ENCODE measurements at regions not wholly inside any gene's neighbourhood (a gene's known extent, or its start where the extent isn't known, plus 50 kb on each side); places are given as distances from the start of the nearest gene placed in this dataset.
"Not testable (repeated sequence)": the region's sequence is repeated elsewhere in the genome, so short reads cannot be mapped to it uniquely, and the experiment has no call there.

- TF ChIP-seq, protein P1, sequence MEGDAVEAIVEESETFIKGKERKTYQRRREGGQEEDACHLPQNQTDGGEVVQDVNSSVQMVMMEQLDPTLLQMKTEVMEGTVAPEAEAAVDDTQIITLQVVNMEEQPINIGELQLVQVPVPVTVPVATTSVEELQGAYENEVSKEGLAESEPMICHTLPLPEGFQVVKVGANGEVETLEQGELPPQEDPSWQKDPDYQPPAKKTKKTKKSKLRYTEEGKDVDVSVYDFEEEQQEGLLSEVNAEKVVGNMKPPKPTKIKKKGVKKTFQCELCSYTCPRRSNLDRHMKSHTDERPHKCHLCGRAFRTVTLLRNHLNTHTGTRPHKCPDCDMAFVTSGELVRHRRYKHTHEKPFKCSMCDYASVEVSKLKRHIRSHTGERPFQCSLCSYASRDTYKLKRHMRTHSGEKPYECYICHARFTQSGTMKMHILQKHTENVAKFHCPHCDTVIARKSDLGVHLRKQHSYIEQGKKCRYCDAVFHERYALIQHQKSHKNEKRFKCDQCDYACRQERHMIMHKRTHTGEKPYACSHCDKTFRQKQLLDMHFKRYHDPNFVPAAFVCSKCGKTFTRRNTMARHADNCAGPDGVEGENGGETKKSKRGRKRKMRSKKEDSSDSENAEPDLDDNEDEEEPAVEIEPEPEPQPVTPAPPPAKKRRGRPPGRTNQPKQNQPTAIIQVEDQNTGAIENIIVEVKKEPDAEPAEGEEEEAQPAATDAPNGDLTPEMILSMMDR (conservative IDR thresholded peaks at IDR 0.05): not testable (repeated sequence)
- TF ChIP-seq ZFX (IDR thresholded peaks at IDR 0.05): not testable (repeated sequence)
These were observed 4176.8 kb upstream of the OR11H1 start for GRCh38 chr22:11351181-11351580.
